Panc1 (cell line): ENCODE measurements at regions not wholly inside any gene's neighbourhood (a gene's known extent, or its start where the extent isn't known, plus 50 kb on each side); places are given as distances from the start of the nearest gene placed in this dataset.

Experiments
- CTCF ChIP-seq: fragments of 450-650 bp; IDR thresholded peaks from 2 replicates; pipeline ENCODE4 v1.5.1; 2017; ENCODE audit warnings: mild to moderate bottlenecking
- POLR2AphosphoS5 ChIP-seq: IDR thresholded peaks from 2 replicates; pipeline ENCODE4 v1.6.1; 2012; ENCODE audit warnings: mild to moderate bottlenecking, low read depth, low read length, moderate library complexity
- REST ChIP-seq, 2 experiments: IDR thresholded peaks; 2 replicates each; pipeline ENCODE4 v1.6.1; 2011 to 2012; ENCODE audit warnings: low read depth in 2 of 2, control low read depth in 1 of 2, low read length in 1 of 2, mild to moderate bottlenecking in 1 of 2, moderate library complexity in 1 of 2; ENCODE audit not compliant: insufficient read depth in 1 of 2
- SIN3A ChIP-seq: IDR thresholded peaks from 2 replicates; pipeline ENCODE4 v1.6.1; 2012; ENCODE audit warnings: low read depth, mild to moderate bottlenecking, low read length, moderate library complexity, borderline replicate concordance; ENCODE audit not compliant: insufficient read depth
- TCF7L2 ChIP-seq: IDR thresholded peaks from 2 replicates; pipeline ENCODE4 v1.6.1; 2011; ENCODE audit warnings: mild to moderate bottlenecking, low read depth, low read length, inconsistent platforms

GRCh38 chr1:70840260-70840953 is 207.2 kb downstream of the PTGER3 start:
- TF ChIP-seq CTCF (no peak), SIN3A (no peak), POLR2AphosphoS5 (no peak), REST (IDR thresholded peaks at IDR 0.05; ENCODE audit: insufficient read depth in 1 of 2, low read depth in 2 of 2, low read length in 1 of 2) (no peak), TCF7L2 (0 out of 2 replicates have a peak, but pooled peaks have one; percentile 26)
